ENCODE measurements at regions not wholly inside any gene's neighbourhood (a gene's known extent, or its start where the extent isn't known, plus 50 kb on each side); places are given as distances from the start of the nearest gene placed in this dataset.
A peak's percentile ranks its signal among the peaks of the same experiment; 100 is the strongest.

GRCh38 chr6:111952274-111952673, 79.0 kb upstream of the FYN start:
- Histone ChIP-seq H3K4me2 (ENCODE audit: insufficient read depth, low read length) (no peak overlapping the region), H3K36me3 (ENCODE audit: control insufficient read depth, insufficient read depth, low read length) (no peaks in the 10 kb centered on the region), H3K9me3 (replicated peaks; ENCODE audit: control insufficient read depth, insufficient read depth, low read depth, low read length) (no peaks in the 10 kb centered on the region), H3K79me2 (ENCODE audit: control insufficient read depth, insufficient read depth, low read length) (no peaks in the 10 kb centered on the region), H3K27me3 (ENCODE audit: control insufficient read depth in 2 of 2, insufficient read depth in 2 of 2, low read length in 2 of 2) (peaks cover 44 to 55% of the 10 kb centered on the region in 2 experiments), H3K27ac (ENCODE audit: extremely low read depth, low read depth, low read length) (no peak overlapping the region), H3K4me3 (no peak overlapping the region), H2AFZ (ENCODE audit: low read depth, low read length) (no peak overlapping the region), H3K9ac (ENCODE audit: insufficient read depth in 1 of 2, low read depth in 2 of 2, low read length in 2 of 2) (no peak overlapping the region), H3K4me1 (replicated peaks in 1 of 2; ENCODE audit: control insufficient read depth in 2 of 2, insufficient read depth in 2 of 2, low read length in 2 of 2) (no peaks in the 10 kb centered on the region), H3K9me1 (ENCODE audit: control insufficient read depth, insufficient read depth, low read length) (no peaks in the 10 kb centered on the region), H4K20me1 (replicated peaks; ENCODE audit: control insufficient read depth, insufficient read depth, low read length) (no peaks in the 10 kb centered on the region)
- TF ChIP-seq ZNF277 (CRISPR knock-in tag; IDR thresholded peaks at IDR 0.05; ENCODE audit: borderline replicate concordance) = no peak
- no peak for TF ChIP-seq FOXM1 (IDR thresholded peaks at IDR 0.05; ENCODE audit: low read depth)
- TF ChIP-seq FOXM1 (CRISPR knock-in tag; IDR thresholded peaks at IDR 0.05; ENCODE audit: low read depth) = no peak
- TF ChIP-seq MXI1 (IDR thresholded peaks at IDR 0.05; ENCODE audit: low read depth, low read length) = no peak
- TF ChIP-seq HINFP (tag; conservative IDR thresholded peaks at IDR 0.05; ENCODE audit: low read depth) = no peak
- TF ChIP-seq TFAM (CRISPR knock-in tag; conservative IDR thresholded peaks at IDR 0.05) = no peak
- TF ChIP-seq BMI1 (IDR thresholded peaks at IDR 0.05; ENCODE audit: low read length) = peak; percentile 28; the same call in 1 of the 2 replicates
- in situ Hi-C loops (cut with MboI) (no loop called here), intact Hi-C loops (cut with micrococcal nuclease) (no loop called here)
- ATAC-seq = no peak
- POLR2A ChIA-PET = no interaction called here
- DNase-seq (ENCODE audit: extremely low read depth in 1 of 4, low spot score in 3 of 4) = no peak
- no TSS peak for BruUV-seq (replicated peaks)
- 0% methylated on average over 5 of the region's 5 CpGs for WGBS (ENCODE audit: insufficient coverage, low coverage, missing lambda C conversion rate)
- CTCF ChIA-PET (ENCODE audit: low intra/inter-chr PET ratio) = no interaction called here
- FAIRE-seq = no peak

Data from K562 (cell line).